ENCODE measurements at regions not wholly inside any gene's neighbourhood (a gene's known extent, or its start where the extent isn't known, plus 50 kb on each side); places are given as distances from the start of the nearest gene placed in this dataset.

- Mint-ChIP-seq H3K27ac (ENCODE audit: unreplicated experiment) (no peak overlapping the region), H3K9me3 (ENCODE audit: low read depth) (peaks cover 6% of the 10 kb centered on the region), H3K36me3 (ENCODE audit: low read depth) (no peaks in the 10 kb centered on the region), H3K27me3 (ENCODE audit: low read depth) (no peaks in the 10 kb centered on the region), H3K4me3 (ENCODE audit: unreplicated experiment) (no peak overlapping the region), H3K4me1 (ENCODE audit: low read depth) (peaks cover 8% of the 10 kb centered on the region)
- no peak for DNase-seq (ENCODE audit: low spot score)
- no peak for TF ChIP-seq CTCF (IDR thresholded peaks at IDR 0.05)
These were observed 189.9 kb downstream of the UBE2E3 start for GRCh38 chr2:181170256-181170655.

- Mint-ChIP-seq H3K36me3 (ENCODE audit: low read depth) (no peaks in the 10 kb centered on the region), H3K27me3 (ENCODE audit: low read depth) (no peaks in the 10 kb centered on the region), H3K4me1 (ENCODE audit: low read depth) (peaks cover 14% of the 10 kb centered on the region), H3K9me3 (ENCODE audit: low read depth) (peaks cover 2% of the 10 kb centered on the region), H3K4me3 (ENCODE audit: unreplicated experiment) (no peak overlapping the region), H3K27ac (ENCODE audit: unreplicated experiment) (no peak overlapping the region)
- no peak for DNase-seq (ENCODE audit: low spot score)
- TF ChIP-seq CTCF (IDR thresholded peaks at IDR 0.05), result no peak
These were observed 192.3 kb downstream of the UBE2E3 start for GRCh38 chr2:181172676-181173075.

GRCh38 chr2:181174611-181175580 lies 194.5 kb downstream of the UBE2E3 start:
- Mint-ChIP-seq H3K4me3 (ENCODE audit: unreplicated experiment) (no peak overlapping the region), H3K4me1 (ENCODE audit: low read depth) (peaks cover 14% of the 10 kb centered on the region), H3K9me3 (ENCODE audit: low read depth) (no peaks in the 10 kb centered on the region), H3K27ac (ENCODE audit: unreplicated experiment) (no peak overlapping the region), H3K27me3 (ENCODE audit: low read depth) (no peaks in the 10 kb centered on the region), H3K36me3 (ENCODE audit: low read depth) (peaks cover 2% of the 10 kb centered on the region)
- TF ChIP-seq CTCF (IDR thresholded peaks at IDR 0.05), result no peak
- DNase-seq (ENCODE audit: low spot score), result no peak

- peaks cover 2% of the 10 kb centered on the region for H3K36me3 Mint-ChIP-seq (ENCODE audit: low read depth)
- H3K4me3 Mint-ChIP-seq (ENCODE audit: unreplicated experiment), result no peak overlapping the region
- peaks cover 14% of the 10 kb centered on the region for H3K4me1 Mint-ChIP-seq (ENCODE audit: low read depth)
- DNase-seq (ENCODE audit: low spot score), result no peak
- no peak overlapping the region for H3K27ac Mint-ChIP-seq (ENCODE audit: unreplicated experiment)
- no peaks in the 10 kb centered on the region for H3K27me3 Mint-ChIP-seq (ENCODE audit: low read depth)
- no peaks in the 10 kb centered on the region for H3K9me3 Mint-ChIP-seq (ENCODE audit: low read depth)
- TF ChIP-seq CTCF (IDR thresholded peaks at IDR 0.05), result no peak
These were observed 196.1 kb downstream of the UBE2E3 start for GRCh38 chr2:181176540-181176939.

- H3K9me3 Mint-ChIP-seq (ENCODE audit: low read depth), result no peaks in the 10 kb centered on the region
- TF ChIP-seq CTCF (IDR thresholded peaks at IDR 0.05), result no peak
- no peaks in the 10 kb centered on the region for H3K27me3 Mint-ChIP-seq (ENCODE audit: low read depth)
- H3K4me3 Mint-ChIP-seq (ENCODE audit: unreplicated experiment), result no peak overlapping the region
- H3K36me3 Mint-ChIP-seq (ENCODE audit: low read depth), result peaks cover 2% of the 10 kb centered on the region
- peaks cover 14% of the 10 kb centered on the region for H3K4me1 Mint-ChIP-seq (ENCODE audit: low read depth)
- H3K27ac Mint-ChIP-seq (ENCODE audit: unreplicated experiment), result no peak overlapping the region
- no peak for DNase-seq (ENCODE audit: low spot score)
These were observed 197.0 kb downstream of the UBE2E3 start for GRCh38 chr2:181177376-181177775.

Measured in chondrocyte (in vitro differentiated cells).